ENCODE measurements at regions not wholly inside any gene's neighbourhood (a gene's known extent, or its start where the extent isn't known, plus 50 kb on each side); places are given as distances from the start of the nearest gene placed in this dataset.
A peak's percentile ranks its signal among the peaks of the same experiment; 100 is the strongest.

GRCh38 chr20:11260611-11261010 is 586.8 kb upstream of the JAG1 start:
- DNase-seq (ENCODE audit: low read depth): peak; percentile 13
- H3K4me3 ChIP-seq (ENCODE audit: low read depth, low read length): no peak overlapping the region
- no peak for TF ChIP-seq CTCF (IDR thresholded peaks at IDR 0.05; ENCODE audit: insufficient read depth, low read length)

GRCh38 chr20:11261533-11262000 is 587.8 kb upstream of the JAG1 start:
- TF ChIP-seq CTCF (IDR thresholded peaks at IDR 0.05; ENCODE audit: insufficient read depth, low read length): no peak
- H3K4me3 ChIP-seq (ENCODE audit: low read depth, low read length): no peak overlapping the region
- peak; percentile 77 for DNase-seq (ENCODE audit: low read depth)

- no peak overlapping the region for H3K4me3 ChIP-seq (ENCODE audit: low read depth, low read length)
- peak; percentile 7 for DNase-seq (ENCODE audit: low read depth)
- no peak for TF ChIP-seq CTCF (IDR thresholded peaks at IDR 0.05; ENCODE audit: insufficient read depth, low read length)
Measured at GRCh38 chr20:11266571-11266970, 592.8 kb upstream of the JAG1 start.

- no peak overlapping the region for H3K4me3 ChIP-seq (ENCODE audit: low read depth, low read length)
- DNase-seq (ENCODE audit: low read depth): peak; percentile 96
- TF ChIP-seq CTCF (IDR thresholded peaks at IDR 0.05; ENCODE audit: insufficient read depth, low read length): peak; percentile 40
Measured at GRCh38 chr20:11267131-11267761, 593.4 kb upstream of the JAG1 start.

- H3K4me3 ChIP-seq (ENCODE audit: low read depth, low read length): no peak overlapping the region
- DNase-seq (ENCODE audit: low read depth): no peak
- TF ChIP-seq CTCF (IDR thresholded peaks at IDR 0.05; ENCODE audit: insufficient read depth, low read length): no peak
Measured at GRCh38 chr20:11267762-11268335, 594.0 kb upstream of the JAG1 start.

GRCh38 chr20:11270566-11270965 is 596.8 kb upstream of the JAG1 start:
- DNase-seq (ENCODE audit: low read depth): no peak
- no peak overlapping the region for H3K4me3 ChIP-seq (ENCODE audit: low read depth, low read length)
- TF ChIP-seq CTCF (IDR thresholded peaks at IDR 0.05; ENCODE audit: insufficient read depth, low read length): no peak

Data from fibroblast of the aortic adventitia (primary cell).